SKM-1 (cell line): ENCODE measurements at regions not wholly inside any gene's neighbourhood (a gene's known extent, or its start where the extent isn't known, plus 50 kb on each side); places are given as distances from the start of the nearest gene placed in this dataset.
A peak's percentile ranks its signal among the peaks of the same experiment; 100 is the strongest.
"Not testable (repeated sequence)": the region's sequence is repeated elsewhere in the genome, so short reads cannot be mapped to it uniquely, and the experiment has no call there.

Experiments used
- DNase-seq: peaks from one replicate; lab custom pipeline; 2025; ENCODE audit not compliant: unreplicated experiment; lab: John Stamatoyannopoulos, UW

DNA sequence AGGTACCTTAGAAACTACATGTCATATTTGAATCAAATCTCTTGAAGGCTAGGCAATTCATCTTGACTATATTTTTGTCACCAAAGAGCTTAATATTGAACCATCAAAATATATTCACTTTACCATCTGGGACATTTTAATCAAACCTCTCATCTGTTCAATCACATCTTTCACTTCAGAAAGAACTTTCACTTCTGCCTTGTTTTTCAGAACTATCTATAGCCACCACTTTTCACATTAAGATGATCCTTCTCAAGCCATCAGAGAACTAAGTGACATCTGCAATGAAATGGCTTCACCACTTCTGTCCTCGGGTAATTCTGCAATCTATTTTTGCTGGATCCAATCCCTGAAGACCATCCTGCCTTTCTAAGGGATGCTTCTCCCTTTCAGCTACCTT, 57.8 kb downstream of the OR2B2 start:
- no peak for DNase-seq

DNA sequence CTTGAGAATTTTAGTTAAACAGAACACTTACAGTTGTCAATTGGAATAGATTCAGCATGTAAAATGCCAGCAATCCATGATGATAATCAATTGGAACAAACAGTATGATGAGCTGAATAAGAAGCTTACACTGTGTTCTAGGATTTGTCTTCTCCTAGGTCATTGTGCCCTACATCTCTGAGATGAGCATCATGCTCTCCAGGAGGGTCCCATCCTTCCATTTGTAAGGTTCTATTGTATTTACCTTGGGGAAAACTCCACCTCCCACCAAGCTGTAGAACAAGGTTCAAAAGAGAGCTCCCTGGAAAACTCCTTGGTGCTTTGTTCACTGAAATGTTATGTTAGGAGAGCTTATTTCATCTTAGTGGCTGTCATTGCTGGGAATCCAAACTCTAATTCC, 60.8 kb downstream of the OR2B2 start:
- no peak for DNase-seq

DNA sequence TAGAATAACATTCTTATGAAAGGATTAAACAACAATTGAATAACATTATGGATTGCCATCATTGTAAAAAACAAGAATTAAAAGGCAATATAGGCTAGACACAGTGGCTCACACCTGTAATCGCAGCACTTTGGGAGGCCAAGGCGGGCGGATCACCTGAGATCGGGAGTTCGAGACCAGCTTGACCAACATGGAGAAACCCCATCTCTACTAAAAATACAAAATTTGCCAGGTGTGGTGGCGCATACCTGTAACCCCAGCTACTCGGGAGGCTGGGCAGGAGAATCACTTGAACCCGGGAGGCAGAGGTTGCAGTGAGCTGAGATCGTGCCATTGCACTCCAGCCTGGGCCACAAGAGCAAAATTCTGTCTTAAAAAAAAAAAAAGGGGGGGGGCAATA, 63.2 kb downstream of the OR2B2 start:
- DNase-seq = not testable (repeated sequence)

DNA sequence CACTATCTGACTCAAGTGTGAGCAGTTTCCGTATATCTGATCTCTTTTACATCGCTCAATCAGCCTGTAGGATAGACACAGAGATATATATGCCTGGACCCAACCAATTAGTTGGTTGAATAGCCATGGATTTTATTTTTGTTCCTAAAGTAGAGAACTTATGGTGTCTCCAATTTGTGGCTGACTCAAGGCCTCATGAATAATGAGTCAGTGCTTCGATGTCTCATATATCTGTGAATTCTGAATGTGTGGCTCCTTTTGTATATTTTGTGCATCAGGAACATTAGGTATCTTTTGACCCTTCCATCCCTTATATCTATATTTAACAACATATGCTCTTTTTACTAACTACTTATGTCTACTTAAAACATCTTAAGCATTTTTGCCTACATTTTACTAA, 64.5 kb downstream of the OR2B2 start:
- no peak for DNase-seq

DNA sequence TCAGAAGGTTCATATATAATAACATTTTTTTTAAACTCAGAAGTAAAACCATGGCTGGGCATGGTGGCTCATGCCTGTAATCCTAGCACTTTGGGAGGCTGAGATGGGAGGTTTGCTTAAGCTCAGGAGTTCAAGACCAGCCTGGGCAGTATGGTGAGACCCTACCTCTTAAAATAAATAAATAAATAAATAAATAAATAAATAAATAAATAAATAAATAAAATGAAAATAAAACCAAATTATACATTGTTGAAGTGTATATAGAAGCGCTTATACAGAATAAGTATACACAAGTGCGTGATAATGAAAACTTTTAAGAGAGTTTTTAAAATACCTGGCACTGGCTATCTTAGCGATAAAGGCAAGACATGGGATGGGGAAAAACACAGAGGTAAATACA, 71.6 kb downstream of the OR2B2 start:
- no peak for DNase-seq

DNA sequence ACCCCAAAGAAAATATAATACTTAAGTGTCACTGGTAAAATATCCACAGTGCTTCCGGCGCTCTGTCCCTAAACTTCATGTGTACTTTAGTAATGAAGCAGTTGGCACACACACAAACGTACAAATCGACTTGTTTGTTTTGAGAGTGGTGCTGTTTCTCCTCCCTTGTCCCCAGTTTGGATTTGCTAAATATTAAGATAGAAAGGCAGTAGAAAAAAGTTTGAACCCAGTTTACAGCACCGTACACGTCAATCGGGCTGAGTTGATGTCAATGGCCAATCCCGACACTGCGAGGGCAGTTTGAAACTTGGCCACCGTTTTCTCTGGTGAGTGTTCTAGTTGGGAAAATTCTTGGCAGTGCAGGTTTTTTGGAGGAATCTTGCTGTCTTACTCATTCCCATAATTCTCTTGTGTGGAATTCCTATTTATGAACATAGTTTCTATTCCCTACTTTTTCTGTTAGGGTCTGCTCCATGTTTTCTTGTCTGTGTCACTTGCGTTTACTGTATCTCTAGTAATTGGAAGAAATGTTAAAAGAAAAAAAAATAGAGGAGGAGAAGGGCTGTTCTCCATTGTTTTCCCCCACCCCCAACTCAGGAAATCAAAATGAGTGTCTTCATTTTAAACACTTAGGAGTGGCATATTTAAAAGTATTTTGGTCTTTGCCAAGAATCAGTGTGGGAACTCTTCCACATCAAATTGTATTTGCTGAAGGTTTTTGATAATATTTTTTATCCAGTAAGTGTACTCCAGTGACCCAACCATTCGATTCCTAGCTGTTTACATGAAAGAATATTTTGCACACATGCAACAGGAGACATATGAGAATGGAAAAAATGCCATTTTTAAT, 72.3 kb downstream of the OR2B2 start:
- peak; percentile 66 for DNase-seq

DNA sequence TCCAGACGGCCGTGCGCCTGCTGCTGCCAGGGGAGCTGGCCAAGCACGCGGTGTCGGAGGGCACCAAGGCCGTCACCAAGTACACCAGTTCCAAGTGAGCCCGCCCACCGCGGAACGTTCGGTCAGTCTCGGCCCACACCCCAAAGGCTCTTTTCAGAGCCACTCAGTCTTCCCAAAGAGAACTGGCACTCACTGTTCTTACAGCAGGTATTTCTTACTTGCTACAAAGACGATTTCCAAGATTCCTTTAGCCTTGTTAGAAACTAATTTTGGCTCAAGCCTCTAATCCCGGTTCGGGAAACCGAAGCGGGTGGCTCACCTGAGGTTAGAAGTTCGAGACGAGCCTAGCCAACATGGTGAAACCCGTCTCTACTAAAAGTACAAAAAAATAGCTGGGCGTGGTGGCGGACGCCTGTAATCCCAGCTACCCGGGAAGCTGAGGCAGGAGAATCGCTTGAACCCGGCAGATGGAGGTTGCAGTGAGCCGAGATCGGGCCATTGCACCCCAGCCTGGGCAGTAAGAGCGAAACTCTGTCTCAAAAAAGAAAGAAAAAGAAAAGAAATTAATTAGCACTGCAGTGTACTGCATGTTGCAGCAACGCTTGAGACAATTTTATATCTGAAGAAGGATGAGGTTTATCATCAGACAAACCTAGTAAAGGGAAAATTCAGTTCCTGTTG, 73.1 kb downstream of the OR2B2 start:
- no peak for DNase-seq

DNA sequence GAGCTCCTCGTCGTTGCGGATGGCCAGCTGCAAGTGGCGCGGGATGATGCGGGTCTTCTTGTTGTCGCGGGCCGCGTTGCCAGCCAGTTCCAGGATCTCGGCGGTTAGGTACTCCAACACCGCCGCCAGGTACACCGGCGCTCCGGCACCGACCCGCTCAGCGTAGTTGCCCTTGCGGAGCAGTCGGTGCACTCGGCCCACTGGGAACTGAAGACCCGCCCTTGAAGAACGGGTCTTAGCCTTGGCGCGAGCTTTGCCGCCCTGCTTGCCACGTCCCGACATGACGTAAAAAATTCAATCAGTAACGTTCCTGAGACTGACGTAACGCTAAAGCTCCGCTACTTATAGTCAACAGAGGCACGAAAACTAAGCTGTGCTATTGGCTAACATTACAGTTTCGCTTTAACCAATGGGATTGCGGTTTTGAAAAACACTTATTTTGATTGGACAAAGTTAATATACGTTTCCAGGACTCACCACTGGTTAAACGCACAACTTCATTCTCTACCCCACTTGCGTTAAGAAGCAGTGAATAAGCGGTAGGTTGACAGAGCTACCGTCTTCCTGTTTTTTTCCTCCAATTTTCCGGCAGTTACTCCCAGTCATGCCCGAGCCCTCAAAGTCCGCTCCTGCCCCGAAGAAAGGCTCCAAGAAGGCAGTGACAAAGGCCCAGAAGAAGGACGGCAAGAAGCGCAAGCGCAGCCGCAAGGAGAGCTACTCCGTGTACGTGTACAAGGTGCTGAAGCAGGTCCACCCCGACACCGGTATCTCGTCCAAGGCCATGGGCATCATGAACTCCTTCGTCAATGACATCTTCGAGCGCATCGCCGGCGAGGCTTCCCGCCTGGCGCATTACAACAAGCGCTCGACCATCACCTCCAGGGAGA, 73.9 kb downstream of the OR2B2 start:
- peak; percentile 93 for DNase-seq

DNA sequence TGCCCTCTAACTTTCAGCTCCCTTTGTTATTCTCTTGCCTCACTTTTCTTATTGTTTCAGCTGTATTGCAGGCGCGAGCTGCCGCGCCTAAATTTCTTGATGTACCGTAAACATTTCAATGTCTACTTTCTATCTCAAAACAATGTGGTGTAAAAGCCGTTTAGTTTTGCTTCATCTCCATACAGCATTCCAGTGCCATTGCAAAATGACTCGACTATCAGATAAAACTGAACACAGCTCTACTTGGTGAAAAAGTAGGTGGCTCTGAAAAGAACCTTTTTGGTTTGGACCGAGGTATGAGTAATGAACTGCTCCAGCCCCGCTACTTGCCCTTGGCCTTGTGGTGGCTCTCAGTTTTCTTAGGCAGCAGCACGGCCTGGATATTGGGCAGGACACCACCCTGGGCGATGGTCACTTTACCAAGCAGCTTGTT, 74.6 kb downstream of the OR2B2 start:
- DNase-seq = no peak

DNA sequence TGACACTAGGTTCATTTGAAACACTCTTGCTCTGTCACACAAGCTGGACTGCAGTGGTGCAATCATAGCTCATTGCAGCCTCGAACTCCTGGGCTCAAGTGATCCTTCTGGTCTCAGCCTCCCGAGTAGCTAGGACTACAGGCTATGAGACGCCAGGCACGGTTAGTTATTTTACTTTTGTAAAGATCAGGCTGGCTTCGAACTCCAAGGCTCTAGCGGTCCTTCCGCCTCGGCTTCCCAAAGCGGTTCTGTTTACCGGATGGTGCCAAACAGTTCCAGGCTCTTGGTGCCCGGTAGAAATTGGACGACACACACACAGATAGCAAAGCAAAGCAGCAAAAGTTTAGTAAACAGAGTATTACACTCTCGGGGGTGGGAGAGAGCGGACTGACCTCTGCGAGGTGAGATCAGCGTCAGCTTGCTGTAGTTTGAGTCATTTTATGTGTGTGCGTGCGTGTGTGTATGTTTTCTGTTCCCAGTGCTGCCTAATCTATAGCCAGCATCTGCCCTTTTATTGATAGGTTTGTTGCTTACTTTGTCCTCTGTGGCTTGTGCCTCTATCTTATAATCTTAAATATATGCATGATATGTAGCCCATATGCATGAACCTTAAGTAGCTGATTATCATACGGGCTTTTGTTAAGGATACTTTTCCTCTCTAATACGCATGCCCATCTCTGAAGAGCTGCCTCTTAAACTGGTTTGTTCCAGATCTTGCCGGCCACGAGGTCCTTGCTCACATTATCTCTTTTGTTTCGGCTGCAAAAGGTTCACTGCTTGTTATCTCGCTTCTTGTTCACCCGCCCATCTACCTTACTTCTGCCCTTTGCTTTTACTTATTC, 75.2 kb downstream of the OR2B2 start:
- DNase-seq = peak; percentile 59

DNA sequence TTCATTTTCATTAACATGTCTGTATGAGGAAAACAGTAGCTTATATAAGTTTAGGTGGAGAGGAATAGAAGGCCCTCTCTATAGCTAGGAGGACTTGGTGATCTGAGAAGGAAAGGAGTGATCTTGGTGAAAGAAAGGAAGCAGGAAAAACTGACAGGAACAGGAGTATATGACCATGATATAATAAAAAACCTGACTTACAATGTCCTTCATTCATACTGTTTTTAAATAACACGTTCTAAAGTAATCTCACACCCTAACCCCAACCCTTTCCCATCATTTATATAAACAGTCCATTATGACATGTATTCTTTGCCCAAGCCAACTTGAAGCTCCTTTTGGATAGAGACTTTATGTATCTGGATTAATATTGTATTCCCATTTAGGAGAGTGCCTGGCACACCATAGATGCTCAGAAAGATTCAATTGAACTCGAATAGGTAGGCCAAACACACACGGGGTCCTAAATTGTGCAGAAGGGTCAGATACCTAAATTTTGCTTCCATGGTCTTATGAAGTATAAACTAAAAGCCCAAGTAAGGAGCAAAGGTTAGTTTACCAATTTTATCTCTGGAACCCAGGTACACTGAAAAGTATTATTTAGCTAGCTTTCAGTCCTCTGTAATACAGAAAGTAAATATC, 75.9 kb downstream of the OR2B2 start:
- DNase-seq = no peak

DNA sequence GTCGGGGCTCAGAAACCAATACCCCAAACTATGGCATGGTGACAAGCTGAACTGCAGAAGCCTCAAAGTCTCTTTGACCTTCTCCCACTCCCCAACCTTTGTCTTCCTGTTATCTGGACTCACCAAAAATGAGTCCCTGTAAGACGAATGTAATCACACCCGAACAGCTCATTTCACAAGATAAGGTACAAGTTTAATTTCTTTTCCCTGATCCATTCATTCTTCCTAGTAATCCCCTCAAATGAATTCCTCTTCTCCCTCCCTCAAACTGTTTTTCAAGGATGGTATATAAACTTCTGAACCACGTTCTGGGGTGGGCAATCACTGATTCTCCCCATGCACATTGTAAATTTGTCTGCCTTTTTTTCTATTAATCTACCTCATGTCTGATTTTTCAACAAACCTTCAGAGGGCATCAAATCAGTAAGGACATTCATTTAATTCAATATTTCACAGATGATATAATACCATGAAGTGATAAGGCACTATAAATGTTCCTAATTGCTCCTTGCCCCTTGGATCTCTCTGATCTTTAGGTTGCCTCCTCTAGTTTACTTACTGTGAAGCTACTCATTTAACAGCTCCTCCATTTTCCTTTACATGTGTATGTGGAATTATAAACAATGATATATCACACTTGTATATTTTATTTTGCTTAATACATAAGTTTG, 77.2 kb downstream of the OR2B2 start:
- no peak for DNase-seq

DNA sequence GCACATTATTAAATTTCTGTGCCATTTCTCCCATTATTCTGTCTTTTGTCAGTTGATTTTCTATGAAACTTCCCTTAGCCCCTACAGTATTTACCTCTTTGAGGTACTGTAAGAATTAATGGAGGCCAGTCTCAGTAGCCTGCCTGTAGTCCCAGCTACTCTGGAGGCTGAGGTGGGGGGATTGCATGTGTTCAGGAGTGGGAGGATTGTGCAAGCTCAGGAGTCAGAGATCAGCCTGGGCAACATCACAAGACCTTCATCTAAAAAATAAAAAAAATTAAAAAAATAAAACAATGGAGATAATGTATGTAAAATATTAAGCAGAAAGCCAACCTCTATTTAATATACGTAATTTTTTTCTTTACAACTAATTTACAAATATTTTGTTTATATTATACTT, 77.8 kb downstream of the OR2B2 start:
- DNase-seq = no peak

DNA sequence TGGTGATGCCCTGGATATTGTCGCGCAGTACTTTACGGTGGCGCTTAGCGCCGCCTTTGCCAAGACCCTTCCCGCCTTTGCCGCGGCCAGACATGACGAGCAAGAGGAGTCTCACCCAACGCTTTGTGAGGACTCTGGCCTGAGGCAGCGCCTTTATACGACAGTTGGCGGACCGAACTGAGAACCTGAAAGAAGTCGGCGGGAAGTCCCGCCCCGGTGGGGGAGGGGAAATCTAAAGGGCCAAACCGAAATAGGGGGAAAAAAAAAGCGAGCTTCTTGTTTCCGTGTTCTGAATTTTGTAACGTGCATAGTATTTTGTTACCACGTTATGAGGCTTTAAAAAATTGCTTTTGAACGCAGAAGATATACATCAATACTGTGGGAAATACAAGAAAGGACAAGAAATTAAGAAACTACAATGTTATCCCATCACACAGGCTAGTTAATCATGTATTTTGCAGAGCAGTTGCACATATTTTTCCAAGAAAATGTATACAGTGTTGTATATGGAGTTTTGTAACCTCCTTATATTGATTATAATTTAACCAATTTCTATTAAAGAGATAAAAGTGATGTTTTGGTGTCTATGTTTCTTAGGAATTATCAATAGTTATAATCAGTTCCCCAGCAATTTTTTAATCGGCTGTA, 80.6 kb downstream of the OR2B2 start:
- DNase-seq = peak; percentile 41

DNA sequence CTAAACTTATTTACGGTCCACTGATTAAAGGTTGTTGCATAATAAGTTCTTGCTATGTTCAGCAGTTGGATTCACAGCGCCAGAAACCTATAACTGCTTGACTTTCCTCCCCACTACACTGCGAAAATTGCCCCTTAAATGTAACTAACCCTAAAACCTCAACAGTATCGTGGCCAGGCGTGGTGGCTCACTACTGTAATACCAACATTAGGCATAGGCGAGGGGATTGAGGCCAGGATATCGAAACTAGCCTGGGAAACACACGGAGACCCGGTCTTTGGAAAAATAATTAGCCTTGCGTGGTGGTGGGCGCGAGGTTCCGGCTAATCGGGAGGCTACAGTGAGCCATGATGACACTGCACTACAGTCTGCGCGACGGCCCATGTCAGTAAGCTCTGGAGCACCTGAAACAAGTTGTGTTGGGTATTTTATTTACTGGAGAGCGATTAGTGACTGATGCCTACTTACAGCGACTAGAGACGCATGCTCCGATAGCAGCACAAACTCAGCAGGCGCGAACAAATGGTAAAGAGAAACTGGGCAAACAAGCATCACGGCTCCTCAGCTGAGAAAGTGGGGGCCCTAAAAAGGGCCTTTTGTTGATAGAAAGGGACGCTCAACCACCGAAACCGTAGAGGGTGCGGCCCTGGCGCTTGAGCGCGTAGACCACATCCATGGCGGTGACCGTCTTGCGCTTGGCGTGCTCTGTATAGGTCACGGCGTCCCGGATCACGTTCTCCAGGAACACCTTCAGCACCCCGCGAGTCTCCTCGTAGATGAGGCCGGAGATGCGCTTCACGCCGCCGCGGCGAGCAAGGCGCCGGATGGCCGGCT, 81.4 kb downstream of the OR2B2 start:
- DNase-seq = peak; percentile 56

DNA sequence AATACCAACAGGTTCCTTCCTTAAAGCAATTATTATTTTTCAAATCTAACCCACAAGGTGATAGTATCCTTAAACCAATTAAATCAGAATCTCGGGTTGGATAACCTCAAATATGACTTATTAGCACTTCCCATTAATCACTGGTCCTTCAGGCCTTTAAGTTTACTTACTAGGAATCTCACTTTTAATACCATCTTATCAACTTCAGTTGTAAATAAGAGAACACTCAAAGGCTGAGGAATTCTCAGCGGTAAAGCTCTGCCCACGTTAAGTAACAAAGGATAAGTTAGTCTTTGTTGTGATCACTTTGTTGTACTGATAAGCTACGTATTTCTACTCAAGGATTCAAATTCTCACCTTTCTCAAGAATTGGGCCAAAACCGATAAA, 82.0 kb downstream of the OR2B2 start:
- no peak for DNase-seq

DNA sequence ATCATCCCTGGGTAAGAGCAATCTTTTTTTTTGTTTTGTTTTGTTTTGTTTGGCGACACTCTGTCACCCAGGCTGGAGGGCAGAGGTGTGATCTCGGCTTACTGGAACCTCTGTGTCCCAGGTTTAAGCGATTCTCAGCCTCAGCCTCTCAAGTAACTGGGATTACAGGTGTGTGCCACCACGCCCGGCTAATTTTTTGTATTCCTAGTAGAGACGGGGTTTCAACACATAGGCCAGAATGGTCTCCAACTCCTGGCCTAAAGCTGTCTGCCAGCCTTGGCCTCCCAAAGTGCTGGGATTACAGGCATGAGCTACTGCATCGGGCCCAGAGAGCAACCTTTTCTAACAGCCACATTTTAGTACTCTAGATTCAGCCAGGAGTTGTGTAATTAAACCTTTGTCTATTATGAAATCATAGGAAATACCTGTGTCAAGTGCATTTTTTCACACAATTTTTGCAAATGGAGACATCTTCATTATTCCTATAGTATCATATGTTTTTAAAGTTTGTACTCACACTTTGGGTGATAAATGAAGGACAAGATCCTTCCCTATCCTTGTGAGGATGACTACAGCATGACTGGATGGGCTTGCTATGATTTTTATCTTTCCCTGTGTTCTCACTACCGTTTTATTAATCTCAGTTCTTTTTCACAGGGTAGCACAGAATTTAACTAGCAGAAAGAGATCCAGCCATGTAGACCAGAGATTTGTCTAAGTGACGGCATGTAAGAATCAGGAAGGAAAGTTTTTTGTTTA, 82.6 kb downstream of the OR2B2 start:
- DNase-seq = peak; percentile 40

DNA sequence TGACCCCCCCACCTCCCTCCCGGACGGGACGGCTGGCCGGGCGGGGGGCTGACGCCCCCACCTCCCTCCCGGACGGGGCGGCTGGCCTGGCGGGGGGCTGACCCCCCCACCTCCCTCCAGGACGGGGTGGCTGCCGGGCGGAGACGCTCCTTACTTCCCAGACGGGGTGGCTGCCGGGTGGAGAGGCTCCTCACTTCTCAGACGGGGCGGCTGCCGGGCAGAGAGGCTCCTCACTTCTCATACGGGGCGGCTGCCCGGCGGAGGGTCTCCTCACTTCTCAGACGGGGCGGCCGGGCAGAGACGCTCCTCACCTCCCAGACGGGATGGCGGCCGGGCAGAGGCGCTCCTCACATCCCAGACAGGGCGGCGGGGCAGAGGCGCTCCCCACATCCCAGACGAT, 84.7 kb downstream of the OR2B2 start:
- not testable (repeated sequence) for DNase-seq
